GM12891 (cell line): ENCODE measurements at regions not wholly inside any gene's neighbourhood (a gene's known extent, or its start where the extent isn't known, plus 50 kb on each side); places are given as distances from the start of the nearest gene placed in this dataset.

Experiments used
- POLR2A ChIP-seq: IDR thresholded peaks from 2 replicates; pipeline ENCODE4 v1.6.1; 2011; ENCODE audit warnings: low read depth, low read length, control low read depth
- POLR2AphosphoS5 ChIP-seq: IDR thresholded peaks from 2 replicates; pipeline ENCODE4 v1.6.1; 2011; ENCODE audit warnings: low read depth, low read length, control low read depth
- SPI1 ChIP-seq: IDR thresholded peaks from 2 replicates; pipeline ENCODE4 v1.6.1; 2011; ENCODE audit warnings: low read depth, low read length, control low read depth
- TAF1 ChIP-seq: IDR thresholded peaks from 2 replicates; pipeline ENCODE4 v1.6.1; 2011; ENCODE audit warnings: low read depth, low read length, control low read depth

DNA sequence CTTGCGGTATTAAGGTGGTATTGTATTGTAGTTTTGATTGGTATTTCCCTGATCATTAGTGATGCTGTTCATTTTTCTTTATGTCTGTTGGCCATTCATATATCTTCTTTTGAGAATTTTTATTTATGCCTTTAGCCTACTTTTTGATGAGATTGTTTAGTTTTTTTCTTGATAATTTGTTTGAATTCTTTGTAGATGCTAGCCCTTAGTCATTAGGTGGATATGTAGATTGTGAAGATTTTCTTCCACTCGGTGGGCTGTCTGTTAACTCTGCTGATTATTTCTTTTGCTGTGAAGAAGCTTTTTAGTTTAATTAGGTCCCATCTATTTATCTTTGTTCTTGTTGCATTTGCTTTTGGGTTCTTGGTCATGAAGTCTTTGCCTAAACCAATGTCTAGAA is 115.4 kb downstream of the VPREB1 start:
- TF ChIP-seq SPI1 (no peak), POLR2A (no peak), TAF1 (no peak), POLR2AphosphoS5 (no peak)
